ENCODE measurements at regions not wholly inside any gene's neighbourhood (a gene's known extent, or its start where the extent isn't known, plus 50 kb on each side); places are given as distances from the start of the nearest gene placed in this dataset.

DNA sequence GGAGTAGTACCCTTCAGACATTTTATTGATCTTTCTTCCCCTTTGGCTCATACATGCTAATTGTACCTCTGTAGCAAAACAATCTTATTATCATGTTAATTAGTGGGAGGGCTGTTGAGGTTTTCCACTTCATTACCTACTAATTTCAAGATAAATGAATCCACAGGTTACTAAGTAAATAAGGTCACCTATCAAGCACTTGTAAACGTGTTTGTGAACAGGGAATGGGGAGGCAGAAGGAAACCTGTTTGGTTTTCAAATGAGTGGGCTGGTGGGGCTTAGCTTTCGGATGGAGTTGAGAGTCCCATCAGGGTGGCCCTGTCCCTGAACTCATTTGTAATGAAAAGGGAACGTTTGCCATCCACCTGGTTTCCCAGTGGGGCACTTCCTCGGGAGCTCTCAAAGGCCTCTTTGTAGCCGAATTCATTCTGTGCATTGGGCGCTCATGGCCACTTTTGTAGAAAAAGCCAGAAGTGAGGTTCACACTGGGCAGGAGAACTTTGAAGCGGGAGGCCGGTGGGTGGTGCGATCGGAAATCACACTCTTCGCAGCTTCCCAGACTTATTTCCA is 419.8 kb upstream of the NR2F2 start:
- no peak for DNase-seq

DNA sequence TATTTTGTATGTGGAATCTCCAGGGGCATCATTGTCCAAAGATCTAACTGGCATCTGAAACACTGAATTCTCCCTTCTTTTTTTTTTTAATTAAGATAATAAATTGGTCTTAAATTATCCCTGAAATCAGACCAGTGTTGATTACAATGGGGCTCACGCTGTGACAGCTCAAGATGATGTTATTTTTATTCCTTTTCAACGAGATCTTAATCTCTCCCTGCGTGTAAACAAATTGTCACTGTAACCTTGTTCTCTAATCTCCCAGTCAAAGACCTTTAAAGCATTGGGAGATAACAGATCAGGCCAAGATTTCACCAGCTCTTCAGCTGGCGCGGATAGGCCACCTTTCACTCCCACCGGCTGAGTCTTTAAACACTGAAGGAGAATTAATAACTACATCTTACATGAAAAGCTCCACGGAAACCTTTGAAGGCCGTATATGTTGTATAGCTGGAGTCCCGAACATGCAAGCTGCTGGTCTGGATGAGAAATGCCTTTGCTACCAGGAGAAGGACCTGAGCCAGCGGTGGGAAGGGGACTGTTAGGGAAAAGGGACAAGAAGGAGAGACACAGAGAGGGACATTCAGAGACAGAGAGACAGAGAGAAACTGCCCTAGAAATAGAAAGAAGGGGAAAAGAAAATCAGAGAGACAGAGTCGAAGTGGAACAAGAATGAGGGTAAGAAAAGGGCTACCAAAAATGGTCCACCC is 418.8 kb upstream of the NR2F2 start:
- no peak for DNase-seq

DNA sequence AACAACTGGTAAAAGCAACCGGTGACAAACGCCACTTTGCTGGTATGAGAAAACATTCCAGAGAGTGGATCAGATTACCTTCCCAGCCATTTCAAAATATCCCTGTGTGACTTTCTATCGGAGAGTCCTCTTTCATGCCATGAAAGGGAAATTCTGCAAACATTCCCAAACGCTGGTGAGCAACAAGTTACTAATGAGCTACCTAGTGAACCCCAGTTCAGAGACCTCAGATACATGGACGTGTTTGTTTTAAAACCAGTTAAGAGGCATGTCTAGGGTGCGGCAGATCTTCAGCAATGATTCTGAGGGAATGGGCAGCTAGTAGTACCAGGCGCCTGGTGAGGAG is 418.2 kb upstream of the NR2F2 start:
- DNase-seq, result no peak

DNA sequence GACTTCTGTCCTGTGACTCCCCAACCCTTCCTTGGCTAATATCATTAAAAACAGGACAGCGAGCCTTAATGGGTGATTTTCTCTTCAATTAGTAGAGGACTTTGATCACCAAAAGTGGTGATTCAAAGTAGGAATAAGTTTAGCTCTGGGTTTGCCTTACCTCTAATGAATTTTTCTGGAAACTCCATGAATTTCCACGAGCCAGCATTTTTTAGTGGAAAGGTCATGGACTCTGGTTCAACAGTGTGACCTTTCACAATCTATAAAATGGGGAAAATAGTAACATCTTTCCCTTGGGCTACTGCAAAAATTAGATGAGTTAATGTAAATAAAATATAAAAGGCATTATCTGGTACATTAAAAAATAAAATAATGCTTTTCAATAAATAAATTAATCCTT is 417.8 kb upstream of the NR2F2 start:
- no peak for DNase-seq

DNA sequence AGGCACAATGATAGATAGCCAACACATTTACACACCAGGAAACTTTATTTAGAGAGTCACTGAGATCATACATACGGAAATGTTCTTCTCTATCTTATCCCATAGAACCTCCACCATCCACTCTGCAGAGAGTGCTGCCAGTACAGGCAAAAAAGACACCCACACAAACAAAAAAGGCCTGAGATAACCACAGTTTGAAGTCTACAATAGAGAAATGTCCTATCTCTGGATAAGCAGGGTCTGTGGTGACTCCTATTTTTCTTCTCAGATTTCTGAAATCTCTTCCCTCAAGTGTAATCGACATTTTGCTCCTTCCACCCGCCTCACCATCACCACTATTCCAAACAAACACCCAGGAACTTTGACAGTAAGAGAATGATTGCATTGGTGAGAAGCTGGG is 413.9 kb upstream of the NR2F2 start:
- no peak for DNase-seq

DNA sequence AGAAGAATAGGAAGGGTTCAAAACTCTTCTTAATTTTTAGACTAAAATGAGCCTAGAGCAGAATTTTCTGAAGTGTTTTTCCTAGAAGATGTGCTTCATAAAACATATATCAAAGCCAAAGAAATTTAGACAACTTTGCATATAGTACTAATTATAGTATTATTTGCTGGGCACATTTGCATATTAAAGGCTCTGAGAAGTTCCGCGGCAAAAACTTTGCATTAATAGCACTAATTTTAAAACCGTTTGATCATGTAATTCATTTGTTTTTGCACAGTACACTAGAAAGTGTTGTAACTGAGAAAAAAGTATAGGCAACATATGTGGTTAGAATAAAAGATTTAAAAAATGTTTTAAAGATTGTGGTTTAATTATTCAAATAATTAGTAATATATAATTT is 412.0 kb upstream of the NR2F2 start:
- no peak for DNase-seq

DNA sequence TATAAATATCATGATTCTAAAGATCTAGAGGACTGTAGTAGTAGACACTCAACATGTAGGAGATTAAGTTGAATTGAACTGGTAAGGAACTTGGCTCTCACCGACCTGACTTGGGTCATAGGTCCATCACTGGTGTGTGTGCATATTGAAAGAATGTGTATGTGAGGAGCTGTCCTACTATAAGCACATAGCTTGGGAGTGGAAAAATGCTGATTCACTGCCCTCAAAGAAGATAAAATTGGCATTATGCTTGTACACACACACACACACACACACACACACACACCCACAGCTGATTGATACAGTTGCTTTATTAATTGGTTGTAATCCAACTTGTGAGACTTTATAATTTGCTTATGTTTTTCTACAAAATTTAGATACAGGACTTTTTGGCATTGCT is 411.0 kb upstream of the NR2F2 start:
- DNase-seq, result no peak

DNA sequence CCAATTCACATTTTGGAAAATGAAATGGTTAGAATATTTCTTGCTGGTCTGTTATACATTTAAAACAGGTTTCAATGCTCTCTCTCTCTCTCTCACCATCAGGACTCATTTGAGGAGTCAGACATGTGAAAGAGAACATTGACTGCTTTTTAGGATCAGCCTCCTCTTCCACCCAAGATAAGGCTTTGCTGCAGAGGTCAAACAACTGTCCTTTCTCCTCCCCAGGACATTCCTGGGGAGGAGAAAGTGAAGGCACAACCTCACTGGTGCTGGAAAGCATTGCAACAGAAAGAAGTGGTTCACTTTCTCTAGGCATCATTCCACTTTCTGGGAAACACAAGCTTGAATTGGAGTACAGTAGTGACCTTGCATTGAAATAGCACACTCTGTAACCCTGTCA is 409.1 kb upstream of the NR2F2 start:
- no peak for DNase-seq

DNA sequence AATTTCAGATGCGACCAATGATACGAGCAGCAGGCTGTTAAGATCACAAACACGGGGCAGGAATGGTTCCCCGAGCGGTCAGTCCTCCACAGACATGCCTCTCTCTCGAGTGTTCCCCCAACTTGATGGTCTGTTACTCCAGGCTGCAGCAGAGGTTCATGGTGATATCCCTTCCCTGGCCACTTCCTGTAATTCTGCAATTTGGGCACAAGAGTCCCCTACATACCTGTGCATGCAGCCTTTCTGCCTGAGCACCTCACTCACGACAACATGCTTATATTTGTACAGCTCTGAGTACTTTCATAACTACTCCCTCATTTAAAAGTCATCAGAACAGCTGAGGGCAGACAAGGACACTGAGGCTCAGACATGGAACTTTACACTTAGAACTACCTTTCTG is 408.1 kb upstream of the NR2F2 start:
- no peak for DNase-seq

DNA sequence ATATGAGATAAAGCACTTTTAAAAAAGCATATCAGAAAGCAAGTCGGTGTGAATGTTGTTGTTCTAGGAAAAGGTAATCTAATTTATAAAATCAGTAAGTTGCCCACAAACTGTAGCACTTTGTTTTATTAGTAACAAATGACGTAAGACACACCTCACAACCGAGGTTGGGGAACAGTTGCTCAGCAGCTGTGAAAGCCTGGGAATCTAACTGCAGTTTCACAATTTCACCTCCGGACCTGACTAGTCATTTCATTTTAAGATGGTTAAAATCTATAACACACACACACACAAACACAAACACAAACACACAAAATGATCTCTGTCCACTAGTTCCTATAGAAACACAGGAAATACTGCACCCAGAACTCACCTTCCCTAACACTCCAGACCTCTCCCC is 406.7 kb upstream of the NR2F2 start:
- no peak for DNase-seq

DNA sequence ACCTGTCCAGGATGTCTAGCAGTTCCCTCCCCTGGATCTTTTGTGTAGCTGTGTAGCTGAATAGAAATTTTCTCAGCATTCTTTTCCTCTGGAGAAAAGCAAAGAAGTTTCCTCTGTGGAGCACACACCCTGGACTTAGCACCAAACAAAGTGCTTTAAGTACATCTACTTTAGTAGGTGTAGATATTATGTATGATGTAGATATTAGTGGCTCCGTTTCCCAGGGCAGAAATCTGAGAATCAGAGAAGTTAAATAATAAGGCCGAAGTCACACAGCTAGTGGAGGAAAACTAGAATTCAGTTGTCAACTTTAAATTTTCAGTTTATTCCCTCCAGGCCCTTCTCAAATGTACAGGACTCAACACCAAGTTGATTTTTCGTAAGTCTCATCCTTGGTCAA is 401.7 kb upstream of the NR2F2 start:
- no peak for DNase-seq

DNA sequence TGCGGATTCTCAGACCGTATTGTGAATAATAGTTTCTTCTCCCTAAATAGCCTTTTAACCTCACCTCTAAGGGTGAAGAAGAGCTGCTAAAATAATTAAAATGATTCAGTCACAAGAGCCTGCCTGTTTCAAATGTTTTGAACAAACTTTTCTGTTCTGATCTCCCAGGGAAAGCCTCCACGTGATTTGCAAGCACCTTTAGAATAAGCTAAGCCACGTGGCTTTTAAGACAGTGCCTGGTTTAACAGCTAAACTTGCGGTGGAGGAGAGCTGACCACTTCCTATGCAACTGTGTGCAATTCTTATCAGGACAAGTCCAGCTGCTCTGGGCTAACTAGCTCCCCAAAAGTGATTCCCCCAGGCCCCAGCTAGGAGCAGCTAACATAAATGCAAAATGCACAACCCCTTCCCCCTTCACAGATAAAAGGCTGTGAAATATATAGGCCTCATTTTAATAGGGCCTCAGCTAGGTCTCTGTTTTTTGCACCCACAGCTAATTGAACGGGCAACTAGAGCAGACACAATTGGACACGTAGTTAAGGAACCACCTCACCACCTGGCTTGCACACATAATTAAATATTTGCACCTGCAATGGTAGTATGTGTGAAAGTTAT is 401.2 kb upstream of the NR2F2 start:
- DNase-seq, result no peak

DNA sequence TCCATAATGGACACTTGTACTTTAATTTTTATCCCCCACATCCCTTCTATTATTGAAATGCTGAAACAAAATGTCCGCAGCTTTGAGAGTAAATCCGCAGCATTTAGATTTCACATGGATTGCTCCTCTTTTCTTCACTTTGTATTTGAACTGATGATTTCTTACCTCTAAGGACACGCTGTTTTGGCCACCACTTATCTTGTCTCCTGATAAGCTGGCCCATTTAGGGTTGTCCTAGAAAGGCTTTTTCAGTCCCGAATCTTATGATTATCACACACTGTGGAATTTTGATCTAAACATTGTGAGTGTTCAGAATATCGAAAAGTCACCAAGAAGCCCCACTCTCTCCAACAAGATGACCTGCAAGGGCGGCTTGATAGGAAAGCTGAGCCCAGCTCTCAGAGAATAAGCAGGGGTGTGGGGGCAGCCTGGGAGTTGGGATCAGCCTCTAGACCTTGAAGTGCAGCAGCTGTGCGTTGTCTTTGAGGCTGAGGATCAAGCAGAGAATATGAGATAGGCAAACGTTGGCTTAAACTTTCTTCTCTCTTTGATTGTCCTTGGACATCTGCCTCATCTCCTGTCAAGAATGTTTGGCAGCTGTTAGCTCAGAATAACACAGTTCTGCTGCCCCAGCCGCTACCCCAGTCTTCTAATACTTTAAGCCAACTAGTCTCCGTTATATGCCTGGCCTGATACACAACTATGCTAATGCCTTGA is 399.7 kb upstream of the NR2F2 start:
- DNase-seq, result no peak

DNA sequence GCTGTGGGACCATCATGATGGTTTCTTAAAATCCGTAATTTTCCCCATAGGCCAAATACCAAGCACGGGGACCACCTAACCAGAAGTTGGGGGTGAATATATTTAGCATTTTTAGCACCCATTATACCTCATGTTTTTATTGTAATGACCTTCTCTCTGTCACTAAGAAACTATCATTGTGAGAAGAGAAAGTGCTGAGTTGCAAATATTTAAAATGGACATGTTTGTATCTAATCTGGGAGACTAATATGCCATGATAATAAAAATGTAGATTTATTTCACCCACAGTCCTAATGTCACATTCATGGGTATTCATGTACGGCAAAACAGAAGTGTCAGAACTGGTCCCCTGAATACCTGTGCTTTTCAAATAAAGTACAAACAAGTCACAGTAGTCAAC is 398.9 kb upstream of the NR2F2 start:
- no peak for DNase-seq

DNA sequence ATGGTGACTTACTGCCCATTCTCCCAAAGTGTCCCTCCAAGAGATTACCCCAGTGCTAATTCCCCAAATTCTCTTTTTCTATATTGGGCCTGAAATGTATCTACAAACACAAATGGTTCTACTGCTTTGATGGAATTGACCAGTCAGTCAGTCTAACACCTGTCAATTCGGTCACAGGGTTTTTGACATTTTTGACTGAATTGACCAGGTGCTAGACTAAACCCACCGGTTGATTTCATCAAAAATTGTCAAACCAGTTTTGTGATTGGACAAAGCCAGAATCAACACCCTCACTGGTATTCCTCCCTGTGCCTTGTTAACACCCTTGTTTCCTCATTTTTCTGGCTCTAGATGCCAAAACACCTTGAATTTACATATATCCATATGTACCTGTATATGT is 398.4 kb upstream of the NR2F2 start:
- DNase-seq, result no peak

DNA sequence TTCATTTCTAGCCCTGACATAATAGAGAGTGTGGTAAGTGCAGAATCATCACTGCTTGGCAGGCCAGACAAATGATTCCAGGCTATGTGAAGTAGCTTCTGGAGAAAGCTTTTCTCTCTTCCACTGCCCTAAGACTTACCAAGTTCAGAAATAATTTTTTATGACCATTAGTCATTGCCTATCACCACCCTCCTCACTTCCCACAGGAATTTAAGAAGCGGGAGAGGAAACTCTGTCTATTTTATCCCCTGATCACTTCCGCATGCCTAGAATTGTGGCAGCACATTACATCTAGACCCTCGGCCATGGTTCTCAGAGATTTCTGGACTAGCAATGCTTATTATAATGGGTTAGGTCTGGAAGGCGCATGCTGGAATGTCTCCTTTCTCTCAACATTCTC is 397.8 kb upstream of the NR2F2 start:
- no peak for DNase-seq

DNA sequence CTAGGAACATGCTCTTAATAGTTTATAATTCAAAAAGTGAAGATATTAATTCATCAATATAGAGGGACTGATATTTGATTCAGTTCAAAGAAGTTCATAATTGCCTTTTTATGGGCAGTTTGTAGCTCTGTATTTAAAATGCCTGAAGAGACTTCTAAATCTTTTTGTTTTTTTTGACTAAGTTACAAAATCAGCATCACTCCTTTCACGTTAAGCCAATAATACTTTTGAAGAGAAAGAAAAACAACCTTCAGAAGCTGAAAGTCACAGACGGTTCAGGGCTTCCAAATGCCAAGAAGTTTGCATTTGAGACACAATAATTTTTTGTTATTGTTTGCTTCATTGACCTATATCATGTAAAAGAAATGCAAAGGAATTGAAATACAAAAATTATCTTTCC is 394.6 kb upstream of the NR2F2 start:
- no peak for DNase-seq

DNA sequence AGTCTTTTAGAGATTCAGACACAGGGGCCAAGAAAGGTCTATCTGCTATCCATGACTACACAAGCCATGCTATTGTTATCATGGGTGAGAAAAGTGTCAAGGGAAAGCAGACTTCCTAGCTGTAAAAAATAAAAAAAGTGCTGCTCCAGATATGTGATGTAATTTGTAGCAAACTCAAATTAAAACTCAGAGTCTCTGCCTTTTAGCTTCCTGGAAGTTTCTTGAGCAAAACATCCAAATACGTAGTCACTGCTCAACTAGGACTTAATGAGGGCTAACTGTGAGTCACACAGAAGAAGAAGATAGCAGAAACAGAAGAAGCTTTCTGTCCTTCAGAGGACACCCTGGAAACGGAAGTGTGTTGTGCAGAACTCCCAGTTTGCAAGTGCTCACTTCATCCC is 393.4 kb upstream of the NR2F2 start:
- no peak for DNase-seq

DNA sequence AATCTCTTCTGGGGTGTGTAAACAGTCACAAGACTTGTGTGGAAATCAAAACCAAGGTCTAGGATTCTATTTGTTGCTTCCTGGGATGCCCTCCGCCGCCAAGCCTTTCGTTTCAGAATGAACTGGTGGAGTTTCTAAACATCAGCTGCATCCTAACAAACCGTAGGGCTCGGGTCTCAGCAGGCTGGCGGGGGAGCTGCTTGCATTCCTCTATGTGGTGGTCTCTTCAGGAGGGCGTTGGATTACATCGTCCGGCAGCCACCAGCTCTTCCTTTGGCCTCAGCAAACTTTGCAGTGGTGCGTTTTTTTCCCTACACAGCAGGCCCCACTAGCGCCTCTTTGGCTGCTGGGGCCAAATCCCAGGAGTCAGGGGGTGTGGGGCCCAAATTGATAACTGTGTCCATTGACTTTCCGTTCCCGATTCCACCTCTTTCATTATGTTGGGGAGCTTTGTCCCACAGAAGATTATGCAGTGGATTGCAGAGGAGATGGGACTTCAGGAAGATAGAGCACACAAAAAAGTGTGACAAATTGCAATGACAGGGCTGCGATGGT is 390.0 kb upstream of the NR2F2 start:
- DNase-seq, result no peak

DNA sequence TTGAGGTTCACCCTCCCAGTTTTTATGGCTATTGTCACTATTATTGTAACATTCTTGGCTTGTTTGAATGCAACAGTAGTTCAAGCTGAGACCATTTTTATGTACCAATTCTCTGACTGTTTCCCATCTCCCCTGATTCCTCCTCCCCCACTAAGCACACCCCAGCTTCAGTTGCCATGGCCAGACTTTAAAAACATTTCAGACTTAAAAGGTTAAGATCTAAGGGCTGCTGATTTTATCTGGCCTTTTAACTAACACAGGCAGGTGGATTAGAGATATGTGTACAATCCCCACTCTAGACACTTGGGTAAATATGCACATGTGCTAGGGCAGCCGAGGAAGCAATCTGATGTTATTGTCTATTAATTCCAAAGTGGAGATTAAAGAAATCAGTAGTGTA is 386.3 kb upstream of the NR2F2 start:
- DNase-seq, result no peak

DNA sequence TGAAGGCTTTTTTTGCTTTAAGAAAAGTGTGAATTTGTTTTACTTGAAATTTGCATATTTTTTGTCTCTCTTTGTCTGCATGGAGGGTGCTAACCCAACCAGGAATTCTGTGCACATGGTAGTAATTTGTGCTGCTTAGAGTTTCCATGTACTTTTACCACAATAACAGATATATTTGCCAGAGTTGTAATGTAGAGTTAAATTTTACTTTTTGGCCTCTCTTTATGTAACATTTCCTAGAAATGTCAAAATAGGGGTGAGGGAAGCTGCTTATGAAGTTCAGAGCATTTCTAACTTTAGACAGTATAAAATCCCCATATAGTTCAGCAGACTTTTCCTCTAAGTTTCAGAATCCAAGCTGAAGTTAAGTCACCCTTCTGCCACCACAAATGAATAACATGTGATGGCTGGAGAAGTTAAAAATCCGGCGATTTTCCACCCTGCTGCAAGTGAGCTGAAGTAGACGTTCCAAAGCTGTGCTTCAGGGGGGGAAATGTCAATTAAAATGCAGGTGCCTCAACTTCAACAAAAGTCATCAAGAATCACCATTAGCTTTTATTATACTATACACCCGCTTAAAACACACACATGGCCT is 385.7 kb upstream of the NR2F2 start:
- DNase-seq, result no peak

DNA sequence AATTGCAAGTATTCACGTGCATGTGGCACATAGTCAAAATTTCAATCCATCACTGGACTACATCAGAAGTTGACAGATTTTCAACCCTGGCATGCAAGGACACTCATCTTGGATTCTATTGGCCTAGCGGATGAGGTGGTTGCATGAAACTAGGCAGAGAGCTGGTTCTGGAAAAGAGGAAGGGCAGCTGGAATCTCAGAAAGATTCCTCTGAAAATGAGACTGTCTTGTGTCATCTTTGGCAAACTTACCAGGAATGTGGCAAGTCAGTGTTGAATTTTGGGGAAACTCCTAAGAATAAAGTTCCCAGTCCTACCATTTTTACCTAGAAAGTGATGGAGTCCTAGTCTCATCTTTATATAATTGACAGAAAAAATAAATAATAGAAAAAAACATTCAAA is 384.3 kb upstream of the NR2F2 start:
- DNase-seq, result no peak

DNA sequence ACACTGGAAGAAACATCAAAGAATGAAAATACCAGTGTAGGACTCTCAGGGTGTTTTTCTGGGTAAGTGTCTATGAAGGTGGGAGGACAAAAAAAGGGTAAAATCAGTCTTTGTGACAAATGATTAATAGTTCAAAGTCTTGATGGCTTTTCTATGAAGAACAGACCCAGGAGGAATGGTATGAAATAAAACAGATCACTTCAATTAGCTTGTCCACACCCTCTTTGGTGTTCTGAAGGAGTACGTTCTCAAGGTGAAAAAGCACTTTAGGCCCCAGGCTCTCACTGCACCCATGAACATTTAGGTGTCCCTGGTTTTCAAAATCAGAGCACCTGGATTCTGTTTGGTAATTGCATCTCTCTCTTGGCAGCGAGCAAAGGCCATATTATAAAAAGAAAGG is 383.6 kb upstream of the NR2F2 start:
- no peak for DNase-seq

DNA sequence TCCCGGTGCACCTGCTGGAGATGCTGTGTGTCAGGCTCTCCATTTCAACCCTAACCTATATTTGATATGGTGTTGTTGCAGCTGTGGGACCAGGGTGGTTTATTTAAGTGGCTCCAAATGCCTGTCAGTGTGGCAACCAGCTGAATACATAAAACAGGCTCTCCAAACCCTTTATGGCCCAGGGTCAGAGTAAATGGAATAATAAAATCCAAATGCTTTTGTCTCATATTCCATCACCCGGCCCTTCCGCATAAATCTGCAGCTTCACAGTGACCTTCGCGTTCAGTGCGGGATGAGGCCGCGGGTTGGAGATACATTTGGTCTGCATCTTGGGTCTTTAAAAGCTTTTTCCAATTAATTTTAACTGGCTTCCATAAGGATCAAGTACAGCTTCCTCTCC is 382.1 kb upstream of the NR2F2 start:
- DNase-seq, result no peak

Measured in activated T-cell treated with anti-CD3 and anti-CD28 coated beads for 4 hours (primary cell).